ENCODE measurements at regions not wholly inside any gene's neighbourhood (a gene's known extent, or its start where the extent isn't known, plus 50 kb on each side); places are given as distances from the start of the nearest gene placed in this dataset.
"Not testable (repeated sequence)": the region's sequence is repeated elsewhere in the genome, so short reads cannot be mapped to it uniquely, and the experiment has no call there.

GRCh38 chr15:20433468-20433867 is 108.1 kb downstream of the GOLGA6L6 start:
- not testable (repeated sequence) for TF ChIP-seq EZH2 (IDR thresholded peaks at IDR 0.05; ENCODE audit: borderline replicate concordance, low read length)
- TF ChIP-seq, protein P1, sequence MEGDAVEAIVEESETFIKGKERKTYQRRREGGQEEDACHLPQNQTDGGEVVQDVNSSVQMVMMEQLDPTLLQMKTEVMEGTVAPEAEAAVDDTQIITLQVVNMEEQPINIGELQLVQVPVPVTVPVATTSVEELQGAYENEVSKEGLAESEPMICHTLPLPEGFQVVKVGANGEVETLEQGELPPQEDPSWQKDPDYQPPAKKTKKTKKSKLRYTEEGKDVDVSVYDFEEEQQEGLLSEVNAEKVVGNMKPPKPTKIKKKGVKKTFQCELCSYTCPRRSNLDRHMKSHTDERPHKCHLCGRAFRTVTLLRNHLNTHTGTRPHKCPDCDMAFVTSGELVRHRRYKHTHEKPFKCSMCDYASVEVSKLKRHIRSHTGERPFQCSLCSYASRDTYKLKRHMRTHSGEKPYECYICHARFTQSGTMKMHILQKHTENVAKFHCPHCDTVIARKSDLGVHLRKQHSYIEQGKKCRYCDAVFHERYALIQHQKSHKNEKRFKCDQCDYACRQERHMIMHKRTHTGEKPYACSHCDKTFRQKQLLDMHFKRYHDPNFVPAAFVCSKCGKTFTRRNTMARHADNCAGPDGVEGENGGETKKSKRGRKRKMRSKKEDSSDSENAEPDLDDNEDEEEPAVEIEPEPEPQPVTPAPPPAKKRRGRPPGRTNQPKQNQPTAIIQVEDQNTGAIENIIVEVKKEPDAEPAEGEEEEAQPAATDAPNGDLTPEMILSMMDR (IDR thresholded peaks at IDR 0.05; ENCODE audit: low read length): not testable (repeated sequence)
